ENCODE measurements at regions not wholly inside any gene's neighbourhood (a gene's known extent, or its start where the extent isn't known, plus 50 kb on each side); places are given as distances from the start of the nearest gene placed in this dataset.

DNA sequence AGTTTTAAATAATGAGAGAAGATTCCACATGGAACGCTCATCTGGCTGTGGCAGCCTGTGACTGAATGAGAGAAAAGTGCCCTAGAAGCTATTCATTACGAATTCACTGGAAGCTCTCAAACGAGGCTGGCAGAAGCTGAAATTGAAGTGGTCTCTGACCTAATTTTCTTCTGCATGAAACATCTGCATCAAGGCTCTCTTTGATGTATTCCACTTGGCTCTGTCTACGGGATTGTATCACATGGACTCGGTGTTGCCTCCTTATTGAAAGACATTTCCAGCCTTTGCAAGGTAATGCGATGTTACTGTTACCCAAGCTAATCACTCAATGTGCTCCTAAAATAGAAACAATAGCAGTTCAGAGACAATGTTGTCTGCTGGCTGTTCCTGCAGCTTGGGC, 246.9 kb upstream of the ZNF462 start:
- DNase-seq (ENCODE audit: low read depth) = no peak

DNA sequence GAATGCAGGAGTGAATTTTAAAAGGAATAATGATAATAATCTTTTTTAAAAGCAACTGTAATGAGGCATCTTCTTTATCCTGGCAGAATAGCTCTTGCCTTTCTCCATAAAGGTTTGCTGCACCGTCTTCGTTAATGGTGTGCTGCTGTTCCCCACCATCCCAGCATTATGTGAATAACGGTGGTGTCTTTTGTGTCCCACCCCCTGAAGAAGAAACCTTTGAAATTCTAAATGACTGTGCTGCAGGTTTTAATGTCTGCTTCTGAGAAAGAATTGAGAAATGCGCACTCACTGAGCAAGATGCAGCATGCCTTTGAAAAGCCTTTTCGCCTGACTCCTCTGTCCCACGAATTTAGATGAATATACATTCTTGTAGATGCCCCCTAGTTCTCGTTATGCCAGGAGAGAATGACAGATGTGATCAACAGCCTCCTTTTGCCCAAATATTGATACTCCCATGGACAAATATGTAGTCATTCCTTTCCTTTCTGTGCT, 246.1 kb upstream of the ZNF462 start:
- DNase-seq (ENCODE audit: low read depth) = no peak

DNA sequence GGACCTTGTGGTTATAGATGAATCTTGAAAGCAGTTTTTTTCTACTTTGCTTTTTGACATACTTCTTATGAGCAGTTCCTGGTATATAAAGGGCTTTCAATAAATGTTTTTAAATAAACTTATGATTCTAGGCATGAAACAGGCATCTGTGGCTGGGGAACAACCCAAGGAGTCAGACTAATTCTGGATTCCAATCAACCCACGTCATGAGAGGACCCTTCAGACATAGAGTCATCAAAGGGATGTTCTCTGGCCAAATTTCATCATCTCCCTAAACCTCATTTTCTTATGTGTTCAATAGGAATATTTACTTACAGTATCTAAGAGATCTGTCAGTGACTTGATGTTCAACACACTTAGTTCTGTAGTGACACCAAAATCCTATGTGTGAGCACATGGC, 243.8 kb upstream of the ZNF462 start:
- peak; percentile 8 for DNase-seq (ENCODE audit: low read depth)

DNA sequence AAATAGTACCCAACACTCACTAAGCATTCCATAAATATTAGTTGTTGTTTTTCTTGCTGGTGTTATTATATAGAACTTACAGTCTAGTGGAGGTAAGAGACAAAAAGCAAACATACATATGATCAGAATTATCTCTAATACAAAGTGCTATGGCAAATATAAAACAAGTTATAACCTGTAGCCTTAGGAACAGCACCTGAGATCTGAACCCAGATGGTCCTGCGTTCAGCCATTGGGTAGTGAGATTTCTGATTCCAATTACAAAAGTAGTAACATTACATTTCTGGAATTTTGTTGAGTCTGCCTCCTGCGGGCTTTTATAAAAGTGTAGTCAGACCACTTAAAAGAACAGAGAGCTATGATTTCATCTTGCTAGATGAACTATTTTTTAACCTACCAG, 242.9 kb upstream of the ZNF462 start:
- no peak for DNase-seq (ENCODE audit: low read depth)

DNA sequence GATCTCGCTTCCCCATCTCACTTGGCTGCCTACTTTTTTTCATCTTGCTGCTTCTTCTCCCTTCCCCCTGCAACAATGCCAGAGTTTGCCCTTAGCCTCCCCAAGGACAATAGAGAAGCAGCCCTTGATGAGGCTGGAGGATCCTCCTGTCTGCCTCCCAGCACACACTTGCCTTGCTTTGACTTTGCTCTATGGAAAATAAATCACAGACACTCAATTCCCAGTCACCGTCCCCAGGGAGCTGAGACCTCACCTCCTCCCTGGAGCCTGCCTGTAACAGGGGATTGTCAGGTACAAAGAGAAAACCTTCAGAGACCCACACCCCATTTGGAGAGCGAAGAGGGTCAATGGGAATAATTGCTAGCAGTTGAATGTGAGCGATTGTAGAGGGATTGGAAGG, 242.1 kb upstream of the ZNF462 start:
- DNase-seq (ENCODE audit: low read depth) = no peak

DNA sequence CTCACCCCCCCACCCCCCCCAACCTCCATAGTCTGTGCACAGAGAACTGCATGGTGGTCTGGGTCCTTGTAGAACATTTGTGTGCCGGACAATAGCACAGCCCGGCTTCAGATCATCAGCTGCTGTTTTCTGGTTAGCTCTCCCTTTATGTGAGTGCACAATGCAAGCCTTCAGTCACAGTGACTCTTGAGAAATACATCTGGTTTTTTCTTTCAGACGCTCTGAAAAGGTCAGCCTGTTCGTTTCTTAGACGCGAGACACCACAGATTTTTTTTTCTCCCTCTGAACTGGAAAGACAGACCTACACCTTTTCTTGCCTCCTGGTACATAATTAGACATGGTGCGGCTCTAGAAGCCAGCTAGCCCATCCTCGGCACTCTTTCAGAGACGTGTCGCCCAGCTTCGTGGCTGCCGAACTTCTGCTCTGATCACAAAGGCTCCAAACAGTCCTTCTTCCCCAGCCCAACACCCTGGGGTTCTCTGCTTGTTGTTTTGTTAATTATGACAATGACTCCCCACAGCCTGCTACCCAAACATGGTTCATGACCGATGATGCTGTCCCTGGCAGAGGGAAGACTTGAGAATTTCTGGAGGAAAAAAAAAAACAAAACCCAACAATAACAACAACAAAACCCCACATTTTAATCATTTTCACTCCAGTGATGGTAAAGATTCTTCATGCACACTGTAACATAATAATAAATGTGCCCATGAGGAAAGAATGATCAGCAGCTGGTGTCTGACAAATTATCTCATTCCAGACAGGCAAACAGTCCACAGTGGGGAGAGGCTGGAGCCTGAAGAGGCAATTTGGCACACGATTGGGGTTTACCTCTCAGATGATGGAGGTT, 241.4 kb upstream of the ZNF462 start:
- DNase-seq (ENCODE audit: low read depth) = no peak

DNA sequence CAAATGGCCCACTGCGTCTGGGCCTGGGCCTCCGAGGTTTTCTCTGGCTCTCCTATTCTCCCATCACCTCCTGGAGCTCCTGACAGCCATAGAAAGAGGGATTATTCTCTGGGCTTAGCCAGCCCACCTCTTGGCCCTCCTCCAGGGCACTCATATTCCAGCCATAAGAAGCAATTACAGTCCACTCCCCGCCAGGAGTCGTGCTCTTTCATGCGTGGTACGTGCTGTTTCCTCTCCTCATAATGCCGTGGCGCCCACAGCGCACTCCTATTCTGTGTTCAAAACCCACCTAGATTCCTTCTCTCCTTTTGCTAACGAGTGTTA, 240.8 kb upstream of the ZNF462 start:
- DNase-seq (ENCODE audit: low read depth) = no peak

DNA sequence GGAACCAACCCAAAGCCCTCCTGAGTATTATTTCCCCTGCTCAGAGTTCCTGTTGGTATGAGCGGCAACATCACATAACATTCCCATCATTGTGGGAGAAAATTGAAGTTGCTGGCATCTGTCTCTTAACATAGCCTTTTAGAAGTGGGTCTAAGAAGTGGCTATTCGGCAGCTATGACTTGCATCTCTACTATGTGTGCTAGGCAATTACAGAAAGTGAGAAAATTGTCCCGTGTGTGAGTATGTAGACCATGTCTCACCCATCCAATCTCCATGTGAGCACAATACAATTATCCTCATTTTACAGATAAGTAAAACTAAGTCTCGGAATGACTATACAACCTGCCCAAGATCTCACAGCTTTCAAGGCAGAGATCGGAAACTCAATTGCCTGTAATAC, 239.4 kb upstream of the ZNF462 start:
- no peak for DNase-seq (ENCODE audit: low read depth)

DNA sequence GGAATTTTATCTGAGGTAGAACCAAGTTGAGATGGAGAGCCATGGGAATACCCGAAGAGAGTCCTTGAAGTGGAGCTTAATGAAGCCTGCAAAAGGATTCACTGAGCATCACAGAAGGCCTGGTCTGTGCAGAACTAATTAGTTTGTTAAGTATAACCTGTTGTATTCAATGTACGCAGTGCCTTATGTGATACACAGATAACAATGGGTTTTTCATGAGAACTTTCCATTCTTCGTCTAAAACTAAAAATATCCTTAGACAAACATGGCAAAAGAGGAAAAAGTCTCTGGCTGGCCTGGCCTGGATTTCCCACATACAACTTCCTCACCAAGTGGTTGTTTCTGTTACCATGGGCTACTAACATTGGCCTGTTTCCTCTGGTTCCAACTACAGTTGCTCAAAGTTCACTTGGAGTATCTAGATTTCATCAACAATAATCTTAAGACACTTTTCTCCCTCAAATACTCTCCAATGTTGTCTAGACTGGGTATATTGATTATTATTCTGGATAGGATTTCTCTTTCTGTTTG, 237.6 kb upstream of the ZNF462 start:
- DNase-seq (ENCODE audit: low read depth) = no peak

DNA sequence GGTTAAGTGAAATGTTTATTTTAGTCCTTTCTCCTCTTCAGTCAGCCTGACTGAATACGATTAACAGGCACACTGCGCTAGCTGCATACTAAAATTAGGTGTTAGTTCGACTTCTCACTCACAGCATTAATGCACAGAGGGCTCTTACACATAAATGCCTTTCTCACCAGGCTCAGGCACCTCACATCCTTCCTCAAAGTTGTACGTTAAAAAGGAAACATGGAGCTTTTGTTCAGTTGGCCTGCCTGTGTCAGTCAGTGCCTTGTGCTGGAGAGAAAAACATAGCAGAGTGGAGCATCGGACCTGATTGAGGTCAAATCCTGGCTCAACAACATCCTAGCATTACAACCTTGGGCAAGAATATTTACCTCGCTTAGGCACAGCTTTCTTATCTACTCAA, 236.0 kb upstream of the ZNF462 start:
- no peak for DNase-seq (ENCODE audit: low read depth)

DNA sequence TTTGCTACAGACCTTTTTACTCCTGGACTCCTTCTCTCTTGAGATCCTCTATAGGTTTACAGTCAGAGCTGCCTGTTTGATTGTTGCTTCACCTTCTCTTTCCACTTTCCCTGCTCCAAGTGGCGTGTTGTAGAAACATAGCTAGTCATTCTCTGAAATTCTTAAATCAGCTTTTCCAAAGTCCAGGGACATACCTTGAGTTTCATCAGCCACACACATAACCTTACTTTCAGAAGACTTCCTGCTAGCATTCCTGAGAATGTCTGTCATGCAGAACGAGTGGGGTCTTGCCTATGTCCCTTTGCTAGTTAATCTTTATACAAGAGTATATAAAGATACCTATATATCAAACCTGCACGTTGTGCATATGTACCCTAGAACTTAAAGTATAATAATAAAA, 230.3 kb upstream of the ZNF462 start:
- no peak for DNase-seq (ENCODE audit: low read depth)

DNA sequence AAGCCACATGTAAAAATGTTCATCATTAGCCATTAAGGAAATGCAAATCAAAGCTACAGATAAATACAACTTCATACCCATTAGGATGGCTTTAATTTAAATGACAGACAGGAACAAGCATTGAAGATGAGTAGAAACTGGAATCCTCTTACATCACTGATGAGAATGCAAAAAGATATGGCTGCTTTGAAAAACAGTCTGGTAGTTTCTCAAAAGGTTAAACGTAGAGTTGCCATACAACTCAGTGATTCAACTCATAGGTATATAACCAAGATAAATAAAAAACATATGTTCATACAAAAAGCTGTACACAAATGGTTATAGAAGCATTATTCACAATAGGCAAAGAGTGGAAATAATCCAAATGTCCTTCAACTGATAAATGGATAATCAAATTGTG, 228.8 kb upstream of the ZNF462 start:
- no peak for DNase-seq (ENCODE audit: low read depth)

DNA sequence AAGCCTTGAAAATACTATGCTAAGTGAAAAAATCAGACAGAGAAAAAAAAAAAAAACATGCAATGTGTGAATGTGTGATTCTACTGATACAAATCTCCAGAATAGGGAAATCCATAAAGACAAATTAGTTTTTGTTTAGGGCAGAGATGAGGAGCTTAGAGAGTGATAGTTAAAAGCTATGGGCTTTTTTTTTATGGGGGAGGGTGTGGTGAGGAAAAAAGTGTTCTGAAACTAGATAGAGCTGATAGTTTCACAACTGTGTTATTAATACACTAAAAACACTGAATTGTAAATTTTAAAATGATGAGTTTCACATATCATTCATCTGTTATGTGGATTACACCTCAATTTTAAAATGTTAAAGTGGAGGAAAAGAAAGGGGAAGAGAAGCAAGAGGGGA, 228.3 kb upstream of the ZNF462 start:
- DNase-seq (ENCODE audit: low read depth) = no peak

DNA sequence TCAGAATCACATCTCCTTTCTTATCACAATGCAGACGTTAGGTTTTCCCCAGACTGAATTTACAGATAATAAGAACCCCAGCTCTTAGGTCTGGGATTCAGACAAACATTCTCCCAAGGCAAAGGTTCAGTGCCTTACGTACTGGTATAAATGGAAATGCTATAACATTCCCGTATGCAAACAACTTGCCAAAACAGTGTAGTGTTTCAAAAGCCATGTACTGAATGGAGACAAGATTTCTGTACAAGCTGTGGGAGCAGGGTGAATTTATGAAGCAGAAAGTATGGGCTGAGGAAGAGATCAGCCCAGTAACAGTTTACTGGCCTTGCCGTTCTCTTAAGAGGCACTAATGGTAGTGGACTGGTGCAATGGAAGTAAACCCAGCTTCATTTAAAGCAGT, 225.5 kb upstream of the ZNF462 start:
- DNase-seq (ENCODE audit: low read depth) = no peak

DNA sequence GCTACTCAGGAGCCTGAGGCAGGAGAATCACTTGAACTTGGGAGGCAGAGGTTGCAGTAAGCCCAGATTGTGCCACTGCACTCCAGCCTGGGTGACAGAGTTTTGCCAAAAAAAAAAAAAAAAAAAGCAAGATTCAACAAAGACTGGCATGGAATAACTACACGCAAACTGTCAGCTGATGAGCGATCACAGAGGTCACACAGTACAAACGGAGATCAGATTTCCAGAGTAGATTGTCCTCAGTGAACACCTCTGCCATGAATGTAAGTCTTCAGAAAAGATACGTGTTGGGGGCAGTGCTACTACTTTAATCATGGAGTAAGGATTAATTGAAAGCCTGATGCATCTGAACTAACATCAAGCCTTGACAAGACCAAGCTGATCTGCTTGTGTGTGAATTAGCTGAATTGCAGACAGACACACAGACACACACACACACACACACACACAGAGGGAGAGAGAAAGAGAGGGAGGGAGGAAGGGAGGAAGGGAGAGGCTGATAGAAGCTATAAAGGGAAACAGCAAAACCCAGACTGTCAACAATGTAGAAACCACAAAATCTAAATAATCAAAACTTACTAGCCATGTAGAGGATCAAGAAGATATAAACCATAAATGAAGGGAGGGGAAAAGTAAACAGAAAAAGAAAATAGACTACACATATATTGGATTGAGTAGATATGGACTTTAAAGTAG, 222.9 kb upstream of the ZNF462 start:
- no peak for DNase-seq (ENCODE audit: low read depth)

DNA sequence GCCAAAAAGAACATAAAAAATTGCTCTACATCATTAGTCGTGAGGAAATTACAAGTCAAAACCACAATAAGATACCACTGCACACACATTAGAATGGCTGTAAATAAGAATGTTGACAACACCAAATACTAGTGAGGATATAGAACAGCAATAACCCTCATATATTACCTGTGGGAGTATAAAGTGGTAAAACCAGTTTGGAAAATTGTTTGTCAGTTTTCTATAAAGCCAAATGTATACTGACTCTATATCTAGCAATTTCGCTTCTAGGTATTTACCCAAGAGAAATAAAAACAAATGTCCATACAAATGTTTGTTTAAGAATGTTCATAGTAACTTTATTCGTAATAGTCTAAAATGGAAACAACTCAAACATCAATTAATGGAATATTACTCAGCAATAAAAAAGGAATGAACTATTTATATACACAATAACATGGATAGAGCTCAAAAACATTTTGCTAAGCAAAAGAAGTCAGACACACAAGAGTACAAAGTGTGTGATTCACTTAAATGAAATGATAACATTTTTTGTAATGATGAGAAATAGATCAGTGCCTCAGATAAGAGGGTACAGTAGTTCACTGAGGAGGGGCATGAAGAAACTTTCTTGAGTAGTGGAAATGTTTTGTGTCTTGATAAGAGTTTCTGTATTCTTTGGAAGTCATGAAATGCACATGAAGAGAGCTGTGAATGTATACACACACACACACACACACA, 219.6 kb upstream of the ZNF462 start:
- no peak for DNase-seq (ENCODE audit: low read depth)

DNA sequence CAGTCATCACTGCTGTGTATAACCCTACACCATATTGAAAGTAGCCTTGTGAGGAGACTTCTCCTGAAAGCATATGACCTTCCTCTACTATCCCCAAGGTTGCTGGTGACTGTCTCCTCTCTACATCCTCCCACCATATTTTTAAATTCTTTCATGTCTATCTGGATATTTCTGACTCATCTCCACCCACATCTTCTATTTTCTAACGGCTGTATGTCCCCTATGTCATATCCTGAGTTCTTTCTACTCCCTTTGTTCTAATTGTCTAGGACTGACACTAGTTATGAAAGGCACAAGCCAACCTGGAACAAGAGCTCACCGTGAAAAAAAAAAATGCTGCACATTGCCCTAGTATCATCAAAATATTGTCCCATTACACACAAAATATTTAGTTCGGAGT, 218.3 kb upstream of the ZNF462 start:
- no peak for DNase-seq (ENCODE audit: low read depth)

DNA sequence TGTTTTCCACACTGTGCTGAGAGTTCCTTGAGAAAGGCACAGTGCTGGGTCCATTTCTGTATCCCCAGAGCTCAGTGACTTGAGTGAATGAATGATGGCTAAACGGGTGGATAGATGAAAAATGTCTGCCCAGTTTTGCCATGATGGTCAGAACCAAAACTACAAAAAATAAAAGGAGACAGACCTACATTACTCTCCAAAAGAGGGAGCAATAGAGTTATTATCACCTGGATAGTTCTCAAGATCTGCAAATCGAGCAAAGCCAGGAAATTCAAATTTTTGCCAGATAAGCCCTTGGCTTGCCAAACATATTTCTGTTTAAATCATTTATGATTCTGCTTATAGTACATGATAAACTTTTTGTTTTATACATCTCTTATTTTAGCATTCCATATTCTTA, 214.2 kb upstream of the ZNF462 start:
- DNase-seq (ENCODE audit: low read depth) = no peak

DNA sequence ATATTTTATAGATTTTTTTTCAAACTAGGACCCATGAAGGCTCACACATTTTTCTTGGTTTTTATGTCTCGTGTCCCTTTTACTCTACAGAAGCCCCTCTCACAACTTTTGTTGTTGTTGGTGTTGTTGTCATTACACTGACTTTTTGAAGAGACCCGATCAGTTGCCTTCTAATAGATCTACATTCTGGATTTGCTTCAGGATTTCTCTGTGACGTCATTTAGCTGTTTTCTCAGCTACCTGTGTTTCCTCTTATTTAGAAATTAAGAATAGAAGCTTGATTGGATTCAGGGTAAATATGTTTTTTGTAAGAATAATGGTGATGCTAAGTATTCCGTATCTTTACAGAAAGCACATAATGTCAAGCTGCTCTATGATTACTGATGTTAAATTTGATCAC, 213.3 kb upstream of the ZNF462 start:
- DNase-seq (ENCODE audit: low read depth) = no peak

DNA sequence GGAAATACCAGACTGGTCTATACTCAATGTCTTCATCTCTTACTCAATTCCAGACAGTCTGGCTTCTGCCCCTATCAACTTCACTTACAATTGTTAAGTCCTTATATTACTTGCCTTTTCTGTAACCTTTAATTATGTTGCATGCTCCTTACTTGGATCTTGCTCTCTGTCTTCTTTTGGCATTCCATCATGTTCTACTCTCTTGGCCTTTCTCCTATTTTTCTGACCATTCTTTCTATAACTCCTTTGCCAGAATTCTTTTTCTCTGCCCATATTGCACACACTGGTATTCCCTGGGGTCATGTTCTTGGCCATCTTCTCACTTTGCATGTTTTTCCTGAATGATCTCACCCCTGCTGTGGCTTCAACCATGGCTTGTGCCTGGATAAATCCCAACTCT, 209.8 kb upstream of the ZNF462 start:
- no peak for DNase-seq (ENCODE audit: low read depth)

DNA sequence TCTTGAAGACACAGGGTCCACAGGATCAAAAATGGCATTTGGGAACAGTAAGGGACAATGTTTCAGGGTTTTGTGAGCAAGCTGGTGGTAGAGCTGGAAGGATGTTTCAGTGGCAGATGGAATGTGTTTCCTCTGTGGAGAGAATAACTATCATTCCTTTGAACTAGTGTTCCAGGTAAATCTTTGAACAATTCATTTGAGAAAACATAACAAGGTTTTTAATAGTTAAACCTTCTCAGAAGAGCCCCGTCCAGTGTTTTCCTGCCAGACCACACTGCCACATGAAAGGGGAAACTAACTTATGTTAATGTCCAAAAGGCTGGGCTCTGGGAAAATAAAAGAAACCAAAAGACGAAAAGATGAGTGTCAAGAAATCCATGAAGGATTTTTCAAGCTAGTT, 207.0 kb upstream of the ZNF462 start:
- DNase-seq (ENCODE audit: low read depth) = no peak

DNA sequence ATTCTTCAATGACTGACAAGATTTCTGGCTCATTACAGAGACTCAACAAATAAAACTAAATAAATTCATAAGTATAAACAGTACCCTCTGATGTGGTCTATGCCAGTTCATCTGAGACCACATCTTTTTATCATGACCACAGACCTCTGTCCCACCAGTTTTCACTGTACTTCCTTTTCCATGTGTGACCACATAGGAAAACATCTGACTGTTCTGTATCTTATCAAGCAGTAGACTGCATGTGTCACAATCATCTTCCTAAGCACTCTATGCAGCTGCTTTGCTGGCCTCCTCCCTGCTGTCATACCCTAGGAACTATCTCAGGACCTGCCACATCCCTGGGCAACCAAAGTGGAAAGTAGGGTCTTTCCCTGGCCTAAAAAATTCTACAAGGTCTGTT, 205.0 kb upstream of the ZNF462 start:
- no peak for DNase-seq (ENCODE audit: low read depth)

DNA sequence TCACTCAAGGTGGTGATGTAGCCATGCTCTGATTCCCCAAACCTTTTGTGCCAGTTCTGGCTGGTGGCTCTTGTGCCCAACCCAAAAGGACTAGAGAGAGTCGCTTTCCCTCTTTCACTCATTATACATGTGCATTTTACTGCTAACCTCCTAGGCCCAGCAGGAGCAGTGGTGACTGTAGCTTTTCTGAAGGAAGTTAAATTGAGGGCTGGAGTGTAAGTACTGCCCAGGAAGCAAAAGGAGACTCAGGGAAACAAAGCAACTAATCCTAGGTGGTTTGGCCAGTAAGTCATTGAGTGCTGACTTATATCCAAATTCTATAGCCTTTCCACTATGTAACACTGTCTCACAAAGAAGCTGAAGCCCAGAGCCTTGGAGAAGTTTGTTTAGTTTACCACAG, 194.4 kb upstream of the ZNF462 start:
- DNase-seq (ENCODE audit: low read depth) = no peak
